ENCODE measurements at regions not wholly inside any gene's neighbourhood (a gene's known extent, or its start where the extent isn't known, plus 50 kb on each side); places are given as distances from the start of the nearest gene placed in this dataset.

- CTCF ChIA-PET, result no interaction called here
- DNase-seq (ENCODE audit: low spot score), result peak; percentile 36
- Histone ChIP-seq H3K36me3 (ENCODE audit: insufficient read depth, low read length, poor library complexity, severe bottlenecking) (no peaks in the 10 kb centered on the region), H3K27me3 (replicated peaks; ENCODE audit: insufficient read depth, low read depth, low read length, poor library complexity) (no peaks in the 10 kb centered on the region), H3K27ac (ENCODE audit: low read depth, low read length, poor library complexity, severe bottlenecking) (no peak overlapping the region), H3K9me3 (ENCODE audit: low read depth, low read length, poor library complexity, severe bottlenecking) (no peaks in the 10 kb centered on the region), H3K4me3 (ENCODE audit: low read depth, low read length, poor library complexity, severe bottlenecking) (no peak overlapping the region), H3K4me1 (ENCODE audit: insufficient read depth, low read length, poor library complexity, severe bottlenecking) (peaks cover 10% of the 10 kb centered on the region)
- no TSS peak for BruUV-seq (replicated peaks)
- no peak for TF ChIP-seq EZH2 (IDR thresholded peaks at IDR 0.05; ENCODE audit: borderline replicate concordance, low read depth, low read length, poor library complexity, severe bottlenecking)
- TF ChIP-seq CTCF (conservative IDR thresholded peaks at IDR 0.05; ENCODE audit: low read depth, low read length), result no peak
- POLR2A ChIA-PET (ENCODE audit: low non-redundant PET), result no interaction called here
- intact Hi-C loops (cut with micrococcal nuclease; ENCODE audit: unreplicated experiment), result no loop called here
Observed at GRCh38 chr10:78175444-78176015, 141.9 kb downstream of the RPS24 start.

GRCh38 chr10:78176320-78177317 is 143.0 kb downstream of the RPS24 start:
- CTCF ChIA-PET, result no interaction called here
- TF ChIP-seq CTCF (conservative IDR thresholded peaks at IDR 0.05; ENCODE audit: low read depth, low read length) (no peak), EZH2 (IDR thresholded peaks at IDR 0.05; ENCODE audit: borderline replicate concordance, low read depth, low read length, poor library complexity, severe bottlenecking) (no peak)
- no peak overlapping the region for H3K4me3 ChIP-seq (ENCODE audit: low read depth, low read length, poor library complexity, severe bottlenecking)

GRCh38 chr10:78177491-78178185 is 144.0 kb downstream of the RPS24 start:
- H3K27ac ChIP-seq (ENCODE audit: low read depth, low read length, poor library complexity, severe bottlenecking), result no peak overlapping the region
- no TSS peak for BruUV-seq (replicated peaks)
- TF ChIP-seq EZH2 (IDR thresholded peaks at IDR 0.05; ENCODE audit: borderline replicate concordance, low read depth, low read length, poor library complexity, severe bottlenecking) (no peak), CTCF (conservative IDR thresholded peaks at IDR 0.05; ENCODE audit: low read depth, low read length) (no peak)
- CTCF ChIA-PET, result no interaction called here
- POLR2A ChIA-PET (ENCODE audit: low non-redundant PET), result no interaction called here
- H3K27me3 ChIP-seq (replicated peaks; ENCODE audit: insufficient read depth, low read depth, low read length, poor library complexity), result no peaks in the 10 kb centered on the region
- intact Hi-C loops (cut with micrococcal nuclease; ENCODE audit: unreplicated experiment), result no loop called here
- H3K36me3 ChIP-seq (ENCODE audit: insufficient read depth, low read length, poor library complexity, severe bottlenecking), result no peaks in the 10 kb centered on the region
- H3K4me3 ChIP-seq (ENCODE audit: low read depth, low read length, poor library complexity, severe bottlenecking), result peak overlapping the region; percentile 4
- peak; percentile 72 for DNase-seq (ENCODE audit: low spot score)
- no peaks in the 10 kb centered on the region for H3K9me3 ChIP-seq (ENCODE audit: low read depth, low read length, poor library complexity, severe bottlenecking)
- H3K4me1 ChIP-seq (ENCODE audit: insufficient read depth, low read length, poor library complexity, severe bottlenecking), result peaks cover 10% of the 10 kb centered on the region

More at GRCh38 chr10:78176320-78177317, 143.0 kb downstream of the RPS24 start:
- no peaks in the 10 kb centered on the region for H3K27me3 ChIP-seq (replicated peaks; ENCODE audit: insufficient read depth, low read depth, low read length, poor library complexity)
- no peaks in the 10 kb centered on the region for H3K36me3 ChIP-seq (ENCODE audit: insufficient read depth, low read length, poor library complexity, severe bottlenecking)
- H3K4me1 ChIP-seq (ENCODE audit: insufficient read depth, low read length, poor library complexity, severe bottlenecking), result peaks cover 10% of the 10 kb centered on the region
- intact Hi-C loops (cut with micrococcal nuclease; ENCODE audit: unreplicated experiment), result no loop called here
- no peak overlapping the region for H3K27ac ChIP-seq (ENCODE audit: low read depth, low read length, poor library complexity, severe bottlenecking)
- BruUV-seq (replicated peaks), result no TSS peak
- POLR2A ChIA-PET (ENCODE audit: low non-redundant PET), result no interaction called here
- no peaks in the 10 kb centered on the region for H3K9me3 ChIP-seq (ENCODE audit: low read depth, low read length, poor library complexity, severe bottlenecking)
- DNase-seq (ENCODE audit: low spot score), result no peak
